Vagina (tissue), 2 donors: ENCODE measurements at regions not wholly inside any gene's neighbourhood (a gene's known extent, or its start where the extent isn't known, plus 50 kb on each side); places are given as distances from the start of the nearest gene placed in this dataset.

Experiments used
- DNase-seq, 2 donors: peaks; one replicate each; pipeline ENCODE4 v3.0.0-alpha.2; 2017; ENCODE audit errors: extremely low spot score in 2 of 2
- H3K27ac ChIP-seq: fragments of 200-600 bp; sonication (generic); one replicate; pipeline ENCODE4 v1.5.1; 2019
- H3K27me3 ChIP-seq: fragments of 200-600 bp; sonication (generic); one replicate; pipeline ENCODE4 v1.5.1; 2019
- H3K36me3 ChIP-seq, 2 donors: fragments of 200-600 bp; sonication (generic); one replicate each; pipeline ENCODE4 v1.5.1; 2017 to 2019
- H3K4me1 ChIP-seq: fragments of 200-600 bp; sonication (generic); one replicate; pipeline ENCODE4 v1.5.1; 2019
- H3K4me3 ChIP-seq, 2 donors: fragments of 200-600 bp; sonication (generic); 1 replicate in 1 of 2; 2 replicates in 1 of 2; pipeline ENCODE4 v1.5.1; 2016 to 2019
- H3K9me3 ChIP-seq: fragments of 200-600 bp; sonication (generic); one replicate; pipeline ENCODE4 v1.5.1; 2019
- CTCF ChIP-seq, 3 experiments: fragments of 450-650 bp in 2 of 3; fragments of 200-600 bp in 1 of 3; sonication (generic) in 1 of 3; IDR thresholded peaks; one replicate each; pipeline ENCODE4 v1.5.1; 2017 to 2019; ENCODE audit warnings: antibody characterized with exemption in 3 of 3, mild to moderate bottlenecking in 2 of 3, moderate library complexity in 2 of 3
- POLR2A ChIP-seq, 2 donors: fragments of 450-650 bp; IDR thresholded peaks; one replicate each; pipeline ENCODE4 v1.6.1; 2017; ENCODE audit warnings: antibody characterized with exemption in 2 of 2, mild to moderate bottlenecking in 2 of 2, moderate library complexity in 2 of 2
- POLR2AphosphoS5 ChIP-seq, 2 donors: sonication (generic); formaldehyde crosslinking; IDR thresholded peaks; one replicate each; pipeline ENCODE4 v1.9.0; 2017; ENCODE audit warnings: antibody characterized with exemption in 2 of 2, mild to moderate bottlenecking in 2 of 2, low read depth in 1 of 2; ENCODE audit not compliant: insufficient read depth in 1 of 2
- intact Hi-C: fragments of 100-400 bp; cut with DNase I; formaldehyde crosslinking; loops from one replicate; pipeline ENCODE4 v1.15.1; 2023

GRCh38 chr1:14367451-14367850 is 231.0 kb upstream of the KAZN start:
- intact Hi-C loops, result no loop called here
- no peaks in the 10 kb centered on the region for H3K9me3 ChIP-seq

GRCh38 chr1:14369526-14370213 is 228.8 kb upstream of the KAZN start:
- H3K4me3 ChIP-seq, result no peak overlapping the region
- intact Hi-C loops, result no loop called here
- H3K27me3 ChIP-seq, result no peaks in the 10 kb centered on the region
- DNase-seq, result no peak
- H3K27ac ChIP-seq, result no peak overlapping the region
- H3K9me3 ChIP-seq, result no peaks in the 10 kb centered on the region
- H3K36me3 ChIP-seq, result no peaks in the 10 kb centered on the region
- TF ChIP-seq POLR2A (IDR thresholded peaks at IDR 0.05), result no peak
- TF ChIP-seq POLR2AphosphoS5 (IDR thresholded peaks at IDR 0.05; ENCODE audit: insufficient read depth in 1 of 2, low read depth in 1 of 2), result no peak
- no peak for TF ChIP-seq CTCF (IDR thresholded peaks at IDR 0.05)
- peaks cover 16% of the 10 kb centered on the region for H3K4me1 ChIP-seq

More at GRCh38 chr1:14367451-14367850, 231.0 kb upstream of the KAZN start:
- no peaks in the 10 kb centered on the region for H3K27me3 ChIP-seq
- H3K4me3 ChIP-seq, result no peak overlapping the region
- no peak overlapping the region for H3K27ac ChIP-seq
- TF ChIP-seq CTCF (IDR thresholded peaks at IDR 0.05) (no peak), POLR2A (IDR thresholded peaks at IDR 0.05) (no peak), POLR2AphosphoS5 (IDR thresholded peaks at IDR 0.05; ENCODE audit: insufficient read depth in 1 of 2, low read depth in 1 of 2) (no peak)
- H3K4me1 ChIP-seq, result peaks cover 29% of the 10 kb centered on the region
- H3K36me3 ChIP-seq, result no peaks in the 10 kb centered on the region
- DNase-seq, result no peak

GRCh38 chr1:14371771-14372497 is 226.6 kb upstream of the KAZN start:
- no peak for DNase-seq
- Histone ChIP-seq H3K27ac (no peak overlapping the region), H3K4me3 (no peak overlapping the region), H3K4me1 (peaks cover under 1% of the 10 kb centered on the region), H3K27me3 (no peaks in the 10 kb centered on the region), H3K36me3 (no peaks in the 10 kb centered on the region), H3K9me3 (no peaks in the 10 kb centered on the region)
- intact Hi-C loops, result no loop called here
- TF ChIP-seq POLR2AphosphoS5 (IDR thresholded peaks at IDR 0.05; ENCODE audit: insufficient read depth in 1 of 2, low read depth in 1 of 2) (no peak), POLR2A (IDR thresholded peaks at IDR 0.05) (no peak), CTCF (IDR thresholded peaks at IDR 0.05) (no peak)

GRCh38 chr1:14372526-14372925 is 226.0 kb upstream of the KAZN start:
- Histone ChIP-seq H3K27ac (no peak overlapping the region), H3K4me1 (no peaks in the 10 kb centered on the region), H3K27me3 (no peaks in the 10 kb centered on the region), H3K4me3 (no peak overlapping the region), H3K36me3 (no peaks in the 10 kb centered on the region), H3K9me3 (no peaks in the 10 kb centered on the region)
- intact Hi-C loops, result no loop called here
- TF ChIP-seq POLR2AphosphoS5 (IDR thresholded peaks at IDR 0.05; ENCODE audit: insufficient read depth in 1 of 2, low read depth in 1 of 2) (no peak), CTCF (IDR thresholded peaks at IDR 0.05) (no peak), POLR2A (IDR thresholded peaks at IDR 0.05) (no peak)
- no peak for DNase-seq
